ENCODE measurements at regions not wholly inside any gene's neighbourhood (a gene's known extent, or its start where the extent isn't known, plus 50 kb on each side); places are given as distances from the start of the nearest gene placed in this dataset.
"Not testable (repeated sequence)": the region's sequence is repeated elsewhere in the genome, so short reads cannot be mapped to it uniquely, and the experiment has no call there.

DNA sequence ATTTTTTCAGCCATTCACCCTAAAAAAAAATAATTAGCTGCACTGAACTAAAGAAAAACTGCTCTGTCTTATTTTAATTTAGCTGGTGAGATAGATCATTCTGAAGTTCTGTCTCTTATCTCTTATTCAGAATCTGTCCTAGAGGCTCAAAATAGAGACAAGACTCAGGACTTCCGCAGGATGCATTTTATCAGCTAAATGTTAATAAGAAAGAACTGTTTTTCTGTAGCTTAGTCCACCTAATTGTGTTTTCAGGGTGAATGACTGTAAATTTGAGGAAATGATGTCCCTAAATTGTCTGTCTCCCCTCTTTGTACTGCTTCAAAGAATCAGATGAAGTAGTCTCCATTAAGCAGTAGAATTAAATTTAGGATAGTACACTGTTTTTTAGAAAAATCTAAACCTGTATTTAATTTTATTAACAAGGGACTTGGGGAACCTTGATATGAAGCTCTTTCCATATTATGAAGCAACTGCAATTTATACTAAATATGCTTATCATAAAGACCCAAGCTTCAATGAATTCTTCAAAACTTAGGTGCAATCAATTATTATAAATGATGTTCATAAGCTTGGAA is 671.9 kb downstream of the RWDD3 start:
- Mint-ChIP-seq H3K27ac (no peak overlapping the region), H3K36me3 (ENCODE audit: low read depth) (no peaks in the 10 kb centered on the region), H3K4me1 (ENCODE audit: low read depth) (no peaks in the 10 kb centered on the region), H3K27me3 (ENCODE audit: insufficient read depth) (no peaks in the 10 kb centered on the region), H3K9me3 (peaks cover 30% of the 10 kb centered on the region), H3K4me3 (no peak overlapping the region)
- TF ChIP-seq, protein P1, sequence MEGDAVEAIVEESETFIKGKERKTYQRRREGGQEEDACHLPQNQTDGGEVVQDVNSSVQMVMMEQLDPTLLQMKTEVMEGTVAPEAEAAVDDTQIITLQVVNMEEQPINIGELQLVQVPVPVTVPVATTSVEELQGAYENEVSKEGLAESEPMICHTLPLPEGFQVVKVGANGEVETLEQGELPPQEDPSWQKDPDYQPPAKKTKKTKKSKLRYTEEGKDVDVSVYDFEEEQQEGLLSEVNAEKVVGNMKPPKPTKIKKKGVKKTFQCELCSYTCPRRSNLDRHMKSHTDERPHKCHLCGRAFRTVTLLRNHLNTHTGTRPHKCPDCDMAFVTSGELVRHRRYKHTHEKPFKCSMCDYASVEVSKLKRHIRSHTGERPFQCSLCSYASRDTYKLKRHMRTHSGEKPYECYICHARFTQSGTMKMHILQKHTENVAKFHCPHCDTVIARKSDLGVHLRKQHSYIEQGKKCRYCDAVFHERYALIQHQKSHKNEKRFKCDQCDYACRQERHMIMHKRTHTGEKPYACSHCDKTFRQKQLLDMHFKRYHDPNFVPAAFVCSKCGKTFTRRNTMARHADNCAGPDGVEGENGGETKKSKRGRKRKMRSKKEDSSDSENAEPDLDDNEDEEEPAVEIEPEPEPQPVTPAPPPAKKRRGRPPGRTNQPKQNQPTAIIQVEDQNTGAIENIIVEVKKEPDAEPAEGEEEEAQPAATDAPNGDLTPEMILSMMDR (IDR thresholded peaks at IDR 0.05) = no peak
- DNase-seq = no peak

DNA sequence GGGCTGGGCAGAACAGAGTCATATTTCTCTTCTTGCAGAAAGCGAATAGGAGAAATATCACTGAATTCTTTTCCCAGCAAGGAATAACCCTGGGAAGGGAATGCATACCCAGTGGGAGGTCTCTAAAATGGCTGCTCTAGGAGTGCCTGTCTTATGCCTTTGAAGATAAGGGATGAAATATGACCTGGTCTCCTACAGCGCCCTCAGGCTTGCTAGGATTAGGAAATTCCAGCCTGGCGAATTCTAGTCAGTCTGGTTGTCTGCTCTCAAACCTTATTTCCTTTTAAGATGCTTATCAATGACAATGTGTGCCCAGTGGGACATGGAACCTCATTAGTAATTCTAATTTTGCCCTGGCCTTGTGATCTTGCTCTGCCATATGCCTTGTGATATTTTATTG is 677.7 kb downstream of the RWDD3 start:
- not testable (repeated sequence) for DNase-seq; H3K27me3 Mint-ChIP-seq (ENCODE audit: insufficient read depth); H3K27ac Mint-ChIP-seq; H3K36me3 Mint-ChIP-seq (ENCODE audit: low read depth); H3K4me1 Mint-ChIP-seq (ENCODE audit: low read depth); H3K4me3 Mint-ChIP-seq
- H3K9me3 Mint-ChIP-seq = peaks cover 31% of the 10 kb centered on the region

DNA sequence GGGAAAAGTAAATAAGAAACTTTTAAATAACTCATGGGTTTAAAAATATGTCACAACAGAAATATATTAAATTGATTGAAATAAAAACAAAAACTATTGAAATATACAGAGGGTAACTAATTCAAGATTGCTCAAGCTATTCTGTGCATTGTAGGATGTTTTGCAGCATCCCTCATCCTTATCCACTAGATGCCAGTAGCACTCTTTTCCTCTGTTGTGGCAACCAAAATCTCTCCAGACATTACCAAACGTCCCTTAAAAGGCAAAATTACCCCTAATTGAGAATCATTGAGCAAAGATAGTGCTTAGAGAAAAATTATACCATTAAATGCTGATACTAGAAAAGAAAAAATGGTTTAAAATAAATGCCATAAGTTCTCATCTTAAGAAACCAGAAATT is 682.6 kb downstream of the RWDD3 start:
- Mint-ChIP-seq H3K4me3 (no peak overlapping the region), H3K9me3 (peaks cover 25% of the 10 kb centered on the region), H3K36me3 (ENCODE audit: low read depth) (no peaks in the 10 kb centered on the region), H3K27ac (no peak overlapping the region), H3K27me3 (ENCODE audit: insufficient read depth) (no peaks in the 10 kb centered on the region), H3K4me1 (ENCODE audit: low read depth) (no peaks in the 10 kb centered on the region)
- no peak for DNase-seq
- TF ChIP-seq, protein P1 (IDR thresholded peaks at IDR 0.05) = no peak

DNA sequence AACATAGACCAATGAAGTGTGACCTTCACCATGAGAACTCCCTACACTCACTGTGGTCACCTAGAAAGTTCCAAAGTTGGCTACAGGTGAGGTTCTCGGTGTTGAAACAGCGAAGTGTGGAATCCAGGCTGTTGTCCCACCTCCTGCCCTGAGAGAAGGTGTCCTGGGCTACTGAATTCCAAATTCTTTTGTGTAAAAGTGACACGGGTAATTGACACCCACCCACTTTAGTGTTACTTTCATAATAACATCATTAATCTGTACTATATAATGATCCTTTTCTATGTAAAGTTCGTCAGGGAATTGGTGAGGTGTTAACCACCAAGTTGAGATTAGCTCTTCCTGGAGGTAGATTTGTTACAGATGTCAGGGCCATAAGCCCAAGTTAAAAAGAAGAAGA is 690.7 kb downstream of the RWDD3 start:
- Mint-ChIP-seq H3K27me3 (ENCODE audit: insufficient read depth) (no peaks in the 10 kb centered on the region), H3K27ac (no peak overlapping the region), H3K9me3 (peaks cover 16% of the 10 kb centered on the region), H3K4me1 (ENCODE audit: low read depth) (no peaks in the 10 kb centered on the region), H3K36me3 (ENCODE audit: low read depth) (no peaks in the 10 kb centered on the region), H3K4me3 (no peak overlapping the region)
- TF ChIP-seq, protein P1 (IDR thresholded peaks at IDR 0.05) = no peak
- DNase-seq = no peak

DNA sequence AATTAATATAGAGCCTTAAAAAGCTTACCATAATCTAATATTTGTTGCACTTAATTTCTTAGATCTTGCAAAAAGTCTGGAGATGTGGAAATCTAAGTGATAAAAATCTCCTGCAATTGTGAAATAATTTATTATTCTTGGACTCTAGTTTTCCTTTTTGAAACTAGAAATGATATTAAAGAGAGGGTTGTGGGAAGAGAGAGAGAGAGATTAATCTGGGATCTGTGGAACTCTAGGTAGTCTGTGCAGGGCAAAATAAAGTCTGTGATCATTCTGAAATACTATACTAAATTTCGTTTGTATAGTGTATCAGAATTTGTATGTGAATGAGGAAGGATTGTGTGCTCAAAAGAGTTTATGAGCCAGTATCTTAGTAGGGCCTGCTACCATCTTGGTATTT is 692.3 kb downstream of the RWDD3 start:
- Mint-ChIP-seq H3K9me3 (peaks cover 14% of the 10 kb centered on the region; the same call in 1 of the 2 replicates), H3K27ac (no peak overlapping the region)
- TF ChIP-seq, protein P1 (IDR thresholded peaks at IDR 0.05) = no peak

DNA sequence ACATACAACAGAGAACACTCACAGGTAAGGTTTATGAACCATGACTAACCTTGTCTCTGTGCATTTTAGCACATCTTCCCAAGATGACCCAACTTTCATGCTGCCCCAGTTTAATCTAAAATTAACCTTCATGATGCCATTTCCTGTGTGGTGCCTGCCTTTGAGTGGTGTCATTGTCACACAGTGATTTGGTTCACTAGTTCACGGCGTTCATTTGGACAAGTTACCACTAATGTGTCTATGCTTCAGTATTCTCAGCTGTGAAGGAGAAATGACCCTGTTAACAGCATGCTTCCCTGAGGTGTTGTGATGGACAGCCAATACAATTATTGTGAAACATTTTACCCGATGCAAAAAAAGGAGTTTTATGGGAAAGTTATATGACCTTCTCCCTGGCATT is 693.1 kb downstream of the RWDD3 start:
- no peak for DNase-seq
- H3K4me1 Mint-ChIP-seq (ENCODE audit: low read depth) = no peaks in the 10 kb centered on the region
- H3K27me3 Mint-ChIP-seq (ENCODE audit: insufficient read depth) = peaks cover 2% of the 10 kb centered on the region; the same call in 1 of the 2 replicates
- H3K36me3 Mint-ChIP-seq (ENCODE audit: low read depth) = no peaks in the 10 kb centered on the region
- no peak overlapping the region for H3K4me3 Mint-ChIP-seq
- peaks cover 18% of the 10 kb centered on the region; the same call in 1 of the 2 replicates for H3K9me3 Mint-ChIP-seq
- no peak overlapping the region for H3K27ac Mint-ChIP-seq
- TF ChIP-seq, protein P1 (IDR thresholded peaks at IDR 0.05) = no peak

More for the DNA sequence above, 692.3 kb downstream of the RWDD3 start:
- no peaks in the 10 kb centered on the region for H3K4me1 Mint-ChIP-seq (ENCODE audit: low read depth)
- H3K36me3 Mint-ChIP-seq (ENCODE audit: low read depth) = no peaks in the 10 kb centered on the region
- no peak overlapping the region for H3K4me3 Mint-ChIP-seq
- H3K27me3 Mint-ChIP-seq (ENCODE audit: insufficient read depth) = peaks cover 2% of the 10 kb centered on the region; the same call in 1 of the 2 replicates
- DNase-seq = no peak
